ENCODE measurements at regions not wholly inside any gene's neighbourhood (a gene's known extent, or its start where the extent isn't known, plus 50 kb on each side); places are given as distances from the start of the nearest gene placed in this dataset.

GRCh38 chr4:42331914-42332368 lies 65.3 kb upstream of the SHISA3 start:
- DNase-seq: no peak

- no peak for DNase-seq
Measured at GRCh38 chr4:42339935-42340406, 57.3 kb upstream of the SHISA3 start.

- no peak for DNase-seq
Measured at GRCh38 chr4:42341518-42342026, 55.7 kb upstream of the SHISA3 start.

- DNase-seq: no peak
Measured at GRCh38 chr4:42342459-42342858, 54.8 kb upstream of the SHISA3 start.

- no peak for DNase-seq
Measured at GRCh38 chr4:42344309-42344708, 53.0 kb upstream of the SHISA3 start.

- DNase-seq: no peak
Measured at GRCh38 chr4:42344749-42345148, 52.5 kb upstream of the SHISA3 start.

- no peak for DNase-seq
Measured at GRCh38 chr4:42345962-42346544, 51.2 kb upstream of the SHISA3 start.

- DNase-seq: no peak
Measured at GRCh38 chr4:42347076-42347475, 50.2 kb upstream of the SHISA3 start.
